Neural progenitor cell (in vitro differentiated cells): ENCODE measurements at regions not wholly inside any gene's neighbourhood (a gene's known extent, or its start where the extent isn't known, plus 50 kb on each side); places are given as distances from the start of the nearest gene placed in this dataset.

Source experiments
- CTCF ChIP-seq: fragments of 200-600 bp; sonication (generic); IDR thresholded peaks from 2 replicates; pipeline ENCODE4 v1.5.1; 2017; ENCODE audit warnings: antibody characterized with exemption, mild to moderate bottlenecking
- EZH2 ChIP-seq: fragments of 200-600 bp; sonication (generic); IDR thresholded peaks from 2 replicates; pipeline ENCODE4 v1.6.1; 2017; ENCODE audit warnings: antibody characterized with exemption, mild to moderate bottlenecking, moderate library complexity
- EZH2phosphoT487 ChIP-seq: fragments of 200-600 bp; sonication (generic); IDR thresholded peaks from 2 replicates; pipeline ENCODE4 v1.6.1; 2017; ENCODE audit warnings: antibody characterized with exemption

GRCh38 chr4:179415847-179416223 lies 1973.6 kb upstream of the AGA start:
- no peak for TF ChIP-seq CTCF
- no peak for TF ChIP-seq EZH2phosphoT487
- no peak for TF ChIP-seq EZH2
